H4 (cell line): ENCODE measurements at regions not wholly inside any gene's neighbourhood (a gene's known extent, or its start where the extent isn't known, plus 50 kb on each side); places are given as distances from the start of the nearest gene placed in this dataset.

ENCODE experiments used
- DNase-seq: peaks from one replicate; pipeline ENCODE4 v3.0.0-alpha.2; 2015; ENCODE audit warnings: low spot score

GRCh38 chr4:83723609-83724008, 187.7 kb downstream of the GPAT3 start:
- no peak for DNase-seq

GRCh38 chr4:83722730-83723269, 186.9 kb downstream of the GPAT3 start:
- DNase-seq: no peak

- DNase-seq: no peak
Measured at GRCh38 chr4:83716874-83717273, 181.0 kb downstream of the GPAT3 start.

GRCh38 chr4:83712890-83713289, 177.0 kb downstream of the GPAT3 start:
- DNase-seq: no peak

GRCh38 chr4:83709627-83710026, 173.7 kb downstream of the GPAT3 start:
- DNase-seq: no peak

- no peak for DNase-seq
Measured at GRCh38 chr4:83708500-83709175, 172.7 kb downstream of the GPAT3 start.

- DNase-seq: no peak
Measured at GRCh38 chr4:83704786-83705185, 168.9 kb downstream of the GPAT3 start.

GRCh38 chr4:83703752-83704151, 167.8 kb downstream of the GPAT3 start:
- DNase-seq: no peak

- DNase-seq: no peak
Measured at GRCh38 chr4:83701041-83701440, 165.1 kb downstream of the GPAT3 start.

- no peak for DNase-seq
Measured at GRCh38 chr4:83699358-83699757, 163.4 kb downstream of the GPAT3 start.

- no peak for DNase-seq
Measured at GRCh38 chr4:83692028-83692427, 156.1 kb downstream of the GPAT3 start.

- DNase-seq: peak; percentile 8
Measured at GRCh38 chr4:83686166-83686565, 150.3 kb downstream of the GPAT3 start.

GRCh38 chr4:83679692-83680091, 143.8 kb downstream of the GPAT3 start:
- DNase-seq: no peak

GRCh38 chr4:83679254-83679653, 143.3 kb downstream of the GPAT3 start:
- DNase-seq: no peak

GRCh38 chr4:83677656-83678055, 141.7 kb downstream of the GPAT3 start:
- no peak for DNase-seq

- DNase-seq: no peak
Measured at GRCh38 chr4:83664741-83665140, 128.8 kb downstream of the GPAT3 start.

GRCh38 chr4:83664071-83664470, 128.2 kb downstream of the GPAT3 start:
- no peak for DNase-seq

- no peak for DNase-seq
Measured at GRCh38 chr4:83662204-83662603, 126.3 kb downstream of the GPAT3 start.

GRCh38 chr4:83661359-83661758, 125.5 kb downstream of the GPAT3 start:
- DNase-seq: no peak

GRCh38 chr4:83660578-83660977, 124.7 kb downstream of the GPAT3 start:
- no peak for DNase-seq

- no peak for DNase-seq
Measured at GRCh38 chr4:83658806-83659205, 122.9 kb downstream of the GPAT3 start.

GRCh38 chr4:83657336-83657735, 121.4 kb downstream of the GPAT3 start:
- no peak for DNase-seq
